DND-41 (cell line): ENCODE measurements at regions not wholly inside any gene's neighbourhood (a gene's known extent, or its start where the extent isn't known, plus 50 kb on each side); places are given as distances from the start of the nearest gene placed in this dataset.

Source experiments
- CTCF ChIP-seq: IDR thresholded peaks from 2 replicates; pipeline ENCODE4 v1.5.1; 2012; ENCODE audit warnings: borderline replicate concordance, low read length, moderate library complexity, mild to moderate bottlenecking; ENCODE audit not compliant: poor library complexity, severe bottlenecking; ENCODE audit errors: extremely low read depth
- EZH2 ChIP-seq: IDR thresholded peaks from 3 replicates; pipeline ENCODE4 v1.6.1; 2012; ENCODE audit warnings: borderline replicate concordance, low read depth, mild to moderate bottlenecking, moderate library complexity, low read length, inconsistent platforms; ENCODE audit not compliant: severe bottlenecking

- no peak for TF ChIP-seq CTCF
- no peak for TF ChIP-seq EZH2
Observed at GRCh38 chr7:57339198-57339944, 110.6 kb upstream of the ZNF716 start.
